ENCODE measurements at regions not wholly inside any gene's neighbourhood (a gene's known extent, or its start where the extent isn't known, plus 50 kb on each side); places are given as distances from the start of the nearest gene placed in this dataset.

- peak in 1 of 2 donors; percentile 73 for DNase-seq (ENCODE audit: low spot score in 2 of 2)
- WGBS, 2 donors, result 83 to 87% methylated on average over 12 of the region's 12 CpGs
- no peak for TF ChIP-seq CTCF (IDR thresholded peaks at IDR 0.05)
- TF ChIP-seq POLR2A (IDR thresholded peaks at IDR 0.05), result no peak
- intact Hi-C loops (cut with DNase I; ENCODE audit: low total_unique reads), result no loop called here
- H3K4me3 ChIP-seq (ENCODE audit: low read depth, poor library complexity, severe bottlenecking), result no peak overlapping the region
Measured at GRCh38 chr10:42982891-42983506, 93.9 kb upstream of the RET start.

- 88% methylated on average over 5 to 6 of the region's 6 CpGs for WGBS, 2 donors
- TF ChIP-seq CTCF (IDR thresholded peaks at IDR 0.05) (no peak), POLR2A (IDR thresholded peaks at IDR 0.05) (no peak)
- intact Hi-C loops (cut with DNase I; ENCODE audit: low total_unique reads), result no loop called here
Measured at GRCh38 chr10:42983591-42983990, 93.3 kb upstream of the RET start.

GRCh38 chr10:42984035-42984610 lies 92.7 kb upstream of the RET start:
- H3K4me3 ChIP-seq (ENCODE audit: low read depth, poor library complexity, severe bottlenecking), result no peak overlapping the region
- intact Hi-C loops (cut with DNase I; ENCODE audit: low total_unique reads), result no loop called here
- TF ChIP-seq CTCF (IDR thresholded peaks at IDR 0.05) (no peak), POLR2A (IDR thresholded peaks at IDR 0.05) (no peak)
- DNase-seq (ENCODE audit: low spot score in 2 of 2), result no peak
- WGBS, 2 donors, result 80 to 85% methylated on average over 8 of the region's 8 CpGs

More at GRCh38 chr10:42983591-42983990, 93.3 kb upstream of the RET start:
- DNase-seq (ENCODE audit: low spot score in 2 of 2), result peak in 1 of 2 donors; percentile 77
- no peak overlapping the region for H3K4me3 ChIP-seq (ENCODE audit: low read depth, poor library complexity, severe bottlenecking)

GRCh38 chr10:42984761-42985325 lies 92.0 kb upstream of the RET start:
- WGBS, 2 donors, result 92 to 96% methylated on average over 10 to 13 of the region's 13 CpGs
- DNase-seq (ENCODE audit: low spot score in 2 of 2), result peak in 1 of 2 donors; percentile 78
- intact Hi-C loops (cut with DNase I; ENCODE audit: low total_unique reads), result no loop called here
- TF ChIP-seq POLR2A (IDR thresholded peaks at IDR 0.05) (no peak), CTCF (IDR thresholded peaks at IDR 0.05) (no peak)
- no peak overlapping the region for H3K4me3 ChIP-seq (ENCODE audit: low read depth, poor library complexity, severe bottlenecking)

GRCh38 chr10:42985436-42986316 lies 91.2 kb upstream of the RET start:
- H3K4me3 ChIP-seq (ENCODE audit: low read depth, poor library complexity, severe bottlenecking), result no peak overlapping the region
- TF ChIP-seq POLR2A (IDR thresholded peaks at IDR 0.05) (no peak), CTCF (IDR thresholded peaks at IDR 0.05) (no peak)
- 89 to 91% methylated on average over 11 of the region's 11 CpGs for WGBS, 2 donors
- intact Hi-C loops (cut with DNase I; ENCODE audit: low total_unique reads), result no loop called here
- no peak for DNase-seq (ENCODE audit: low spot score in 2 of 2)

All from lower leg skin (tissue), 4 donors.